Keratinocyte (primary cell): ENCODE measurements at regions not wholly inside any gene's neighbourhood (a gene's known extent, or its start where the extent isn't known, plus 50 kb on each side); places are given as distances from the start of the nearest gene placed in this dataset.

Experiments
- DNase-seq: peaks from one replicate; pipeline ENCODE4 v3.0.0-alpha.2; 2011; ENCODE audit warnings: low read depth, missing footprints, low spot score
- FAIRE-seq: peaks from 2 replicates; lab custom pipeline; 2011; peaks lifted over from hg19 to GRCh38; lab: Jason Lieb, UNC
- H2AFZ ChIP-seq: 2 replicates; pipeline ENCODE4 v1.6.0; 2012; ENCODE audit warnings: low read length, control low read depth, inconsistent platforms; ENCODE audit not compliant: control insufficient read depth
- H3K27ac ChIP-seq: 2 replicates; pipeline ENCODE4 v1.5.1; 2011; ENCODE audit warnings: low read length; ENCODE audit not compliant: control insufficient read depth, insufficient read depth
- H3K27me3 ChIP-seq: 3 replicates; pipeline ENCODE4 v1.6.0; 2011; ENCODE audit warnings: low read length; ENCODE audit not compliant: control insufficient read depth, insufficient read depth; ENCODE audit errors: extremely low read depth
- H3K36me3 ChIP-seq, 2 experiments: 2 replicates in 1 of 2; 3 replicates in 1 of 2; pipeline ENCODE4 v1.5.1; 2011; ENCODE audit warnings: low read length in 2 of 2, mild to moderate bottlenecking in 1 of 2; ENCODE audit not compliant: control insufficient read depth in 2 of 2, insufficient read depth in 2 of 2; ENCODE audit errors: extremely low read depth in 1 of 2
- H3K4me1 ChIP-seq: 3 replicates; pipeline ENCODE4 v1.5.1; 2011; ENCODE audit warnings: low read length; ENCODE audit not compliant: control insufficient read depth, insufficient read depth; ENCODE audit errors: extremely low read depth
- H3K4me2 ChIP-seq: 3 replicates; pipeline ENCODE4 v1.6.0; 2011; ENCODE audit warnings: low read depth, low read length; ENCODE audit not compliant: control insufficient read depth, insufficient read depth; ENCODE audit errors: extremely low read depth
- H3K4me3 ChIP-seq, 3 experiments: fragments of 200-600 bp in 1 of 3; sonication (generic) in 1 of 3; 2 replicates in 2 of 3; 3 replicates in 1 of 3; pipeline ENCODE4 v1.5.1; 2011 to 2016; ENCODE audit warnings: low read length in 3 of 3, mild to moderate bottlenecking in 3 of 3, control low read depth in 2 of 3, inconsistent platforms in 1 of 3, low read depth in 1 of 3, mixed read lengths in 1 of 3, mixed run types in 1 of 3, moderate library complexity in 1 of 3; ENCODE audit not compliant: control insufficient read depth in 2 of 3, insufficient read depth in 2 of 3; ENCODE audit errors: extremely low read depth in 1 of 3
- H3K79me2 ChIP-seq: 2 replicates; pipeline ENCODE4 v1.6.0; 2012; ENCODE audit warnings: low read length; ENCODE audit not compliant: control insufficient read depth, insufficient read depth
- H3K9ac ChIP-seq: 3 replicates; pipeline ENCODE4 v1.6.0; 2011; ENCODE audit warnings: low read length; ENCODE audit not compliant: control insufficient read depth, insufficient read depth; ENCODE audit errors: extremely low read depth
- H3K9me1 ChIP-seq: 3 replicates; pipeline ENCODE4 v1.6.0; 2011; ENCODE audit warnings: low read length; ENCODE audit not compliant: control insufficient read depth, insufficient read depth; ENCODE audit errors: extremely low read depth
- H3K9me3 ChIP-seq: 2 replicates; pipeline ENCODE4 v1.5.1; 2012; ENCODE audit warnings: low read depth, low read length; ENCODE audit not compliant: control insufficient read depth
- H4K20me1 ChIP-seq: 3 replicates; pipeline ENCODE4 v1.6.0; 2011; ENCODE audit warnings: low read length; ENCODE audit not compliant: control insufficient read depth, insufficient read depth; ENCODE audit errors: extremely low read depth
- CTCF ChIP-seq, 3 experiments: IDR thresholded peaks in 1 of 3; conservative IDR thresholded peaks in 1 of 3; optimal IDR thresholded peaks in 1 of 3; 2 replicates in 2 of 3; 3 replicates in 1 of 3; pipeline versions ENCODE3 to v1.5.1; 2011; ENCODE audit warnings: low read length in 3 of 3, mild to moderate bottlenecking in 3 of 3, moderate library complexity in 2 of 3, control low read depth in 1 of 3, inconsistent platforms in 1 of 3; ENCODE audit not compliant: insufficient read depth in 2 of 3; ENCODE audit errors: extremely low read depth in 1 of 3
- EZH2 ChIP-seq: IDR thresholded peaks from one replicate; pipeline ENCODE4 v1.6.1; 2012; ENCODE audit warnings: inconsistent platforms, mild to moderate bottlenecking, low read length, moderate library complexity
- dilution Hi-C: fragments of 300-500 bp; cut with MboI; formaldehyde crosslinking; loops from one replicate; pipeline ENCODE4 v1.7.0; 2020; ENCODE audit warnings: low sequenced_read_pairs; ENCODE audit not compliant: extremely low pct_ligation_motif_present

DNA sequence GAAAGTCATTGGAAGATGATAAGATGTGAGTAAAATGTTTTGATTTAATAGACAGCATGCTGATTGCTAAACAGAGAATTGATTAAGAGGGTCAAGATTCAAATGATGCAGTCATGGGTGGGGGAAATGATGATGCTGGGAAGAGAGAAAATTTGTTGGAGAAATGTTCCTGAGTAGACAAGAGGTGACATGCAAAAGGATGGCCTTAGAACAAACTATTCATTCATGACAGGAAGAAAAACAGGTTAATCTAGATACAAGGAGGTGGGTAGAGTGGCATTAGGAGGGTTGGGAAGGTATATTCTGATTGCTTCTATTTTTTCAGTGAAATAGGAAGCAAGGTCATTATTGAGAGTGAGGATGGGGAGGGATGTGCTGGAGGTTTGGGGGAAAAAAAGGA, 146.7 kb downstream of the SEM1 start:
- Histone ChIP-seq H3K9ac (no peak overlapping the region), H3K4me3 (no peak overlapping the region), H3K4me1 (peaks cover 5% of the 10 kb centered on the region), H3K27ac (no peak overlapping the region), H3K27me3 (no peaks in the 10 kb centered on the region), H3K9me1 (no peaks in the 10 kb centered on the region), H3K36me3 (no peaks in the 10 kb centered on the region), H3K4me2 (no peak overlapping the region), H3K9me3 (no peaks in the 10 kb centered on the region), H4K20me1 (no peaks in the 10 kb centered on the region), H2AFZ (no peak overlapping the region), H3K79me2 (no peaks in the 10 kb centered on the region)
- FAIRE-seq (peak; percentile 32), DNase-seq (no peak)
- TF ChIP-seq EZH2 = no peak
- no peak for TF ChIP-seq CTCF (optimal IDR thresholded peaks at IDR 0.05 in 1 of 3, IDR thresholded peaks at IDR 0.05 in 1 of 3, conservative IDR thresholded peaks at IDR 0.05 in 1 of 3; ENCODE audit: extremely low read depth in 1 of 3, insufficient read depth in 2 of 3, low read length in 3 of 3)
- dilution Hi-C loops = no loop called here

DNA sequence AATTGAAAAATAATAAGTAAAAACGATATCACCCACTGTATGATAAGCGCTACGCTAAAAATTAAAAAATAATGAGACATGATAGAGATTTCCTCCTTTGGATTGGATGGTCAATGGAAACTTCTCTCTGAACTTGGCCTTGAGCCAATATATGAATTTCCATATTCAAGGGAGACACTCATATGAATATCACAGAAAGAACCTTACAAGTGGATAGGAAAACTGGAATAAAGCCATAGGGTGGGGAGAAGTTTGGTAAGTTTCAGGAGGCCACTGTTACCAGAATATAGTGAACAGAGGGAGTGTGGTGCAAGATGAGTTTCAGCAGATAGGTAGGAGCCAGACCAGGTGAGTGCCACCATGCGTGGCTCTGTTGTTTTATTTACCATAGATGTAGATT, 147.2 kb downstream of the SEM1 start:
- no peak for FAIRE-seq

More for the DNA sequence above, 147.2 kb downstream of the SEM1 start:
- H3K4me3 ChIP-seq = no peak overlapping the region
- no peak for DNase-seq
- H3K9ac ChIP-seq = no peak overlapping the region
- H3K27ac ChIP-seq = no peak overlapping the region
- H3K4me2 ChIP-seq = no peak overlapping the region
- no peaks in the 10 kb centered on the region for H3K9me1 ChIP-seq
- H3K36me3 ChIP-seq = no peaks in the 10 kb centered on the region
- H3K9me3 ChIP-seq = no peaks in the 10 kb centered on the region
- no peaks in the 10 kb centered on the region for H4K20me1 ChIP-seq
- no peak overlapping the region for H2AFZ ChIP-seq
- H3K79me2 ChIP-seq = no peaks in the 10 kb centered on the region
- TF ChIP-seq CTCF (optimal IDR thresholded peaks at IDR 0.05 in 1 of 3, IDR thresholded peaks at IDR 0.05 in 1 of 3, conservative IDR thresholded peaks at IDR 0.05 in 1 of 3; ENCODE audit: extremely low read depth in 1 of 3, insufficient read depth in 2 of 3, low read length in 3 of 3) (no peak), EZH2 (no peak)
- no peaks in the 10 kb centered on the region for H3K27me3 ChIP-seq
- H3K4me1 ChIP-seq = peaks cover 5% of the 10 kb centered on the region
- dilution Hi-C loops = no loop called here
